AG08396 (cell line): ENCODE measurements at regions not wholly inside any gene's neighbourhood (a gene's known extent, or its start where the extent isn't known, plus 50 kb on each side); places are given as distances from the start of the nearest gene placed in this dataset.
"Not testable (repeated sequence)": the region's sequence is repeated elsewhere in the genome, so short reads cannot be mapped to it uniquely, and the experiment has no call there.

ENCODE experiments used
- DNase-seq: peaks from one replicate; pipeline ENCODE4 v3.0.0; 2012; ENCODE audit warnings: low spot score, mixed read lengths

DNA sequence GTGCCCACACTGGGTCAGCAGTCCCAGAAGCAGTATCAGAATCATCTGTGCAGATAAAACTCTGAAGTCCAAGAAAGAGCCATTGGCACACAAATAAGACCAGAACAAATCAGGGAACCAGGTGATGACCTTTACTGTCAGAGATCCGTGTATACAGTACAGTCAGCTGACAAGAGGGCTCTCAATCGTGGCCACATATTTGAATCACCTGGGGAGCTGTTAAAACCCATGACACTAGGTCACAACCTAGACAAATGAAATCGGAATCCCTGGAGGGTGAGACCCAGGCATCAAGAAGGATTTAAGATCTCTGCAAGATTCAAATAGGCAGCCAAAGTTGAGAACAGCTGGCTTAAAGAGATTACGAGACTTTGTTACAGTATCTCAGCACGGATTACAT is 807.1 kb downstream of the RNF144A start:
- no peak for DNase-seq

DNA sequence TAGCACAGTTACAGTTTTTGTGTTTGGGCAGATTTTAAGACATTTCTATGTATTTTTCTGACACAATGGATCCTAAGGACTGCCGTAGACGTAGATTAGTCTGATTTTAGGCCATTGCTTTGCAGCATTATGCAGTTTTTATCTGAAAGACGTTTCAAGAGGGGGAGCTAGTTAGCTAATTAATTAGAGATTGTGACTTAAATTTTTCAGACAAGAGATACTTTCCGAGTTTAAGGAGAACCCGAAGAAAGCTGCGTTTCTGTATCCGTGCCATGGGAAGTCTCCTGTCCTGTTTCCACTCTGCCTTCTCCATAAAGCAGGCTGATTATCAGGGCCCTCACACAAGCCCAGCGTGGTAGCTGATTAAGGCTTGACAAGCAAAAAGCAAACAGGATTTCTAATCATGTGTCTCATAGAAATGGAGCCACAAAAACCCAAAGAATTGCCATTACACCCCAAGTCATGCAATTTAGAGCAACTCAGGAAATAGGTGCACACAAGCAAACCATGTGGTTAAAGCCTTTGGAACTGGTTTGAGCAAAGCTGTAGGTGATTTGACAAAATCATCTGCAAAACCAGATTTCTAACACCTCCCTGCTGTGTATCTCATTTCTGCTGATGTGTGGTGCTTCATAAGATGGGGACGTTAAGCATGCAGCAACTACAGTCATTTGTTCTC is 808.1 kb downstream of the RNF144A start:
- DNase-seq: peak; percentile 10

DNA sequence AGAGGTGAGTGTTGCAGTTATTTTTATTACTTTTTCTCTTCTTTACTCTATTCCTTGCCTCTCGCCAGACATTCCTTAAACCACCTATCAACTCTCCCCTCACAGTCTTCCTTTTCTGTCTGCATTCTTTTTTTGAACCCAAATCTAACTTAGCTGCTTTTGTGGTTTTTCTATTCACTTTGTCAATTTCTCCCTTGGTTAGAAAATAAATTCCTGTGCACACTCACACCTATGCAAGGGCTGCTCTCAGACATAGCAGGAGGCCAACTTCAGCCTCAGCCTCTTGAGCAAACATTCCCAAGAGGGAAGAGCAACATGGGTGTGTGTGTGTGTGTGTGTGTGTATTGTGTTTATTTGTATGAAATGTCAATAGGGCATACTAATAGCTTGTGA is 808.6 kb downstream of the RNF144A start:
- no peak for DNase-seq

DNA sequence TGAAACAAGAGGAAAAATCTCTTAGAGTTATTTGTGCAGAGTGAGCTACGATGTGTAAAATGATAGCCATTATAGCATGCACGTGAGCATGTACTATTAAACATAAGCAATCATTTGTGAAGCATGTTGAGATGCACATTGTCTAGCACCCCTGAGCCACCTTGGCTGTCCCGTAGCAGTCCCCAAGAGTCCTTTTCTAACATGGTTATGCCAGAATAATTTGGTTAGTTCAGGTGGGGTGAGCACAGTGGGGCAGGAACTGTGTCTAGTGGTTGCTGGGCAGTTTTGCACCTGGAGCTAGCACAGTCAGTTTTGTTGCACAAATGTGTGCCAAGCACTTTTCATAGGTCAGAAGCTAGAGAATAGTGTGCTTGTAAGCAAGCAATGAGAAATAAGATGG is 809.8 kb downstream of the RNF144A start:
- DNase-seq: no peak

DNA sequence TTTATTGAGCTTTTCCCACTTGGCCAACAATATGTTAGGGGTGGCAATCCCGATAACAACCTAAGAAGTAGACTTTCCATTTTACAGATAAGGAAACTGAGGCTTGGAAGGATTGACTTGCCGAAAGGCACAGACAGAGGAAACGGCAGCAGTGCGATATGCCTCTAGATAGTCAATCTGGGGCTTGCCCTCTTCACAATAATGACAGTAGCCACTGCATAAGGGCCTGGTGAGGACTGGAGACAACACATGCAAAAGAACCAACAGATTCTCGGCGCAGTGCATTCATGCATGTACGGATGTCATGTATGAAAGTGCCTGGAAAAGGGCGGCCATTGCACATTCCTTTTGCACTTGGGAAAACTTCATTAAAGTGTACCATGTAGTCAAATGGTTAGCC is 811.2 kb downstream of the RNF144A start:
- DNase-seq: no peak

DNA sequence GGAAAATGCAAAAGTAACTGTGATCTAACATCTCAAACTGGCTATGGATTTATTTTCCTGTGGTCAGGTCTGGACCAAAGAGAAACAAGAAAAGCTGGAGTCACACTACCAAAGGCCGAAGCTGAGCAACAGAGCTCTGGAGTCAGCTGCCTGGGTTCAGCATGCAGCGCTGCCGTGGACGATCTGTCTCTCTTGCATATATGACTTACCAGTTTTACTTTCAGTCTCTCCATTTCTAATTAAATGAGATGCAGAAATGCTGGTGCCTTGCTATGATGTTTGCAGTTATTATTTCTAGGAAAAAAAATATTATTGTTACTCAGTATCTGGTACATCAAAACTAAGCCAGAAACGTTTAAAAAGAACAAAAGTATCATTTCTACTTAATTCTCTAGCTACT is 813.2 kb downstream of the RNF144A start:
- no peak for DNase-seq

DNA sequence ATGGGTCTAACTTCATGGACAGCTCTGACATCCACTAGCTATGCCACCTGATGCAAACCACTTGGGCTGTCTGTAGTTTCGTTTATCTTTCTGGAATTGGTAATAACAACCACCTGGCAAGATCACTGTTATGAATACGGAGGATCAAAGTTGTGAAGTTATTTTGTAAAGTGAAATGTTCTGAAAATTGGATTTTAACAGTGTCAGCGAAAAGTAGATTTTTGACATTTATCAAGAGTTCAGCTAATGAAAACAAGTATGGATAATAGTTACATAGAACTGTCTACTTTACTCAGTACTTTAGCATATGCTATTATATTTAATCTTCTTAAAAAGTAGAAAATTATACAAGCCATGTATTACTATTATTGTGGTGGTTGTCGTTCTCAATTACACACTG is 813.8 kb downstream of the RNF144A start:
- DNase-seq: no peak

DNA sequence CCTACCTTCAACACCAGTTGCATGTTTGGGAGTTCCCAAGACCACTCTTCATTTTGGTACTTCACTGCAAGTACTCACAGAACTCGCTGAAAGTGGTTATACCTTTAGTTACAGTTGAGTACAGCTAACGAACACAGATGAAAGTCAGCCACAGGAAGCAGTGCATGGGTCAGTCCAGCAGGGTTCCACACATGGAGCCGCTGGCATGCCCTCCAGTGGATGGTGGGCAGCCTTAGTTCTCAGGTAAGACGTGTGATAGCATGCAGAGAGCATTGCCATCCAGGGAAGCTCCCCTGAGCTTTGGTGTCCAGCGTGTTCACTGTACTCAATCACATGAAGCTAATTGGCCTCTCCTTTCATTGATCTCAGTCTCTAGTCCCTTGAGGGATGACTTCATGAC is 815.3 kb downstream of the RNF144A start:
- no peak for DNase-seq

DNA sequence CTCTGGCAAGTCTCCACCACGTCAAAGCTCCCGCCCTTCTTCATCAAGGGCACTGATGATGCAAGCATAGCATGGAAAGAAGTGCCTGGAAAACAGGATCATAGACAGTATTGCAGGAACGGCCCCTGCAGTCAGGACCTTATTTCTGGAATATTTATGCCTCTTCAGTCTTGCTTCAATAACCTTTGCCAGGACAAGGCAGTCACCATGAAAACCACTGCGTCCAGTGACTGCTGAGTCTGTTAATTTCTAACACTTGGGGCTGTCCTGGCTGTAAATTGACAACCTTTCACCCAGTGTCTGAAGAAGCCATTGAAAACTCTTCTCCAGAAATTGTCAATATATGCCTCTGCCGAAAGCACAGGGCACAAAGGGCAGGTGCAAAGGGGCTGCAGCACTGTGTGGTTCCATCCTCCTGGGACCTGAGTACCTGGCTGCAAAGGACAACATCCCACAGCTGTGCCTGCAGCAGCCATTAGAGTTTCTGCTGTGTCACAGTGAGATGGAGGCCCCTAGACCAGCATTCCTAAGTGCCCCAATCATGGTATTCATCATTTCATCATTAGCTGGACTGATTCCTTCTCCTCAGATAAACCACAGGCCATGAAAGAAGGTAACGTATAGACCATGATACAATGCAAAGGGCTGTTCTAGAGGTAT is 819.6 kb downstream of the RNF144A start:
- peak; percentile 18 for DNase-seq

DNA sequence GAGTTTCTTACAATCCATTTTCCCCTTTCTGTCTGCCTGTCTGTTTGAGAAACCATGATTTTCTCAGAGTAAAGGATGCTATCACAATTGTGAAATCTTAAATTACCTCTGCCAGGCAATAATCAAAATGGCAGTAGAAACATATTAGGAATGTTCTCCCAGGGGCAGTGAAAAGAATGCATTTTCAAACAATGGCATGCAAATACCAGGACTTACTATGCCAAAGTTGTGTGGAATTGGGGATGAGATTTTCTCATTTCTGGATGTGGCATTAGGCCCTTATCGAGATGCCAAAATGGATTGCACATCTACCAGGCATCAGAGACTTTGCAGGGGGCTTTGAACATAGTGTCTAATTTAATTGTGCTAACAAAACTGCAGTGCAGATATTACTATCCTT is 821.4 kb downstream of the RNF144A start:
- no peak for DNase-seq

DNA sequence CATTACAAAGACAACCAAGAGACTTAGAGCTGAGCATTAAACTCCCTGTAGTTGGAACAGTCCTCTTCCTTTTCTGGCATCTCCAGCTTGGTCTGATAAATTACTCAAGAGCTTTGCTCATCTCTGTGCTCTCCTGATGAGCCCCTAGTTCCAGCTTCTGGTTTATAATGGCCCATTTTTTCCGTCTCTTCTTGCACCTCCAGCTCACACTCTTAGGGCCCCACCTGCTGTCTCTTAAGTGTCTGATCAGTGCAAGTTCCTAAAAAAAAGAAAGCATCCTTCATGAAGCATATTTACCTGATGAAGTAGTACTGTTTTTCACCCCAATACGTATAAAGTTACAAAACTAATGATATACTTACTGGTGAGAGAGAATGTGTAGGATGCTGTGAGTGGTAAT is 822.9 kb downstream of the RNF144A start:
- no peak for DNase-seq

DNA sequence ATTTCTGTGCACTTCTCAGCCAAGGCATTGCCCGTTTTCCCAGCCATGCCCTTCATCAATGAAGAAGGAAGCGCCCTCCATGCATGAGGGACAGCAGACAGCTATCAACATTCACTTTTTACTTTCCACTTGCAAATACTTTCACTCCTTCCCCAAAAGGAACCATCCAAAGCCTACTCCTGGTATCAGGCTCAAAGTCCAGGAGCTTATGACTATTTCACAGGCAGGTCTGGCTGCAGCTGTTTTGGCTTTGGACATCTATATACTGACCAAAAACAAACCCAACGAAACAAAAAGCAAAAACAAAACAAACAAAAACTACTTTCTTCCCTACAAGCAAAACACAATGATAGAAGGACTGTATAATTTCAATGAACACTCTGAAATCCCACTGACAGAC is 825.1 kb downstream of the RNF144A start:
- no peak for DNase-seq

DNA sequence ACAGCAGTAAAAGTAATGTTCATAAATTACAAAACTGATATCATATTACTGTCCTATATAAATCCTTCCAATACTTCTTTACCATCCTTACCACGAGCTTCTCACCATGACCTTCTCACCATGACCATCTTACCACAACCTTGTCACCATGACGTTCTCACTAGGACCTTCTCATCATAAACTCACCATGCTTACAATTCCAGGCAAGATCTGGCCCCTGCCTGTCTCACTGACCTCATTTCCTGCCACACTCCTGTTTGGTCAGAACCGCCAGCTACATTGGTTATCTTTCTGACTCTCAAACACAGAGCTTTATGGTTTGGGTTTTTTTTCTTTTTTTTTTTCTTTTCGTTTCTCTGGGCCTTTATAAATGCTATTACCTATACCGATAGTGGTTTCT is 827.6 kb downstream of the RNF144A start:
- no peak for DNase-seq

DNA sequence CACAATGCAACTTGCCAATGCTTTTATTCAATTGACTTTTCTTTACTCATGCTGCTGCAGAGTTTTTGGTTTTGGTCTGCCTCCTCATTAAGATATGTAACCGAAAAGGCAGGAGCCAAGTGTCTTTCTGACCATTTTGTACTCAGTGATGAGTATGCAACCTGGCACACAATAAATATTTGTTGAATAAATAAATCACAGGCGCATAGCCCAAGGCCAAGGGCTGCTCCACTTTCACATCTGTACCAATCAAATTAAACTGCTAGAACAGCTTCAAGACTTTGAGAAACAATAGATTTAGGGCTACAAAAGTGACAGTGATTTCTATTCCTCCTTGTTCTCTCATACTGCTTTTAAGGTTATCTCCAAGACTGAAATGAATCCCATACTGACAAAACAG is 828.2 kb downstream of the RNF144A start:
- no peak for DNase-seq

DNA sequence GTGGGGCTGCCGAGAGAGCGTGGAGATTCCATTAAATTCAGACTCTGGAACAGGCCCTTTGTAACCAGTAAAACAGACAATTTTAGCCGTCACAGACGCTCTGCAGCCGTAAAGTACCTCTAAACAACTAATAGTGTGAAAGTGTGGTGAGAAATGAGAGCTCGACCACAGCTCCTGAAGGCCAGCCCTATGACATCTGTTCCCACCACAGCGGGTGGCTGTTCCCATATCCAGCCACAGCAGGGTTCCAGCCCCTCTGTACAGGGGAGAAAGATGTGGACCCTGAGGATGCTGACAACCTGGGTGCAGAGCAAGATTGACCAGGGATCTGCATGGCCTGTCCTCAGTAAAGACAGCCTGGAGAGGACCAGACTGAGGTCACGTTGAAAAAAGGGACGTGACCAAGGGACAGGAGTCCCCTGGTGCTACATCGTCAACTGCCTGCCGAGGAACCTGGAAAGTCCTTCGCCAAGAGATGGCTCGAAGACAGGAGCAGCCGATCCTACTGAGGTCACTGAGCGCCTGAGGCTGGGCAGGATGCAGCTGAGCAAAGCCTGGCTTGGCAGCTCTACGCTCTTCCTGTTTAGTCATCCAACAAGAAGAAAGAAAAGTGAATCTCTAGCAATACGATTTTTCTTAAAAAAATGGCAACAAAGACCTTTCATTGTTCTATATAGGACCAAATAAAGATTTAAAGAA is 831.7 kb downstream of the RNF144A start:
- DNase-seq: no peak

DNA sequence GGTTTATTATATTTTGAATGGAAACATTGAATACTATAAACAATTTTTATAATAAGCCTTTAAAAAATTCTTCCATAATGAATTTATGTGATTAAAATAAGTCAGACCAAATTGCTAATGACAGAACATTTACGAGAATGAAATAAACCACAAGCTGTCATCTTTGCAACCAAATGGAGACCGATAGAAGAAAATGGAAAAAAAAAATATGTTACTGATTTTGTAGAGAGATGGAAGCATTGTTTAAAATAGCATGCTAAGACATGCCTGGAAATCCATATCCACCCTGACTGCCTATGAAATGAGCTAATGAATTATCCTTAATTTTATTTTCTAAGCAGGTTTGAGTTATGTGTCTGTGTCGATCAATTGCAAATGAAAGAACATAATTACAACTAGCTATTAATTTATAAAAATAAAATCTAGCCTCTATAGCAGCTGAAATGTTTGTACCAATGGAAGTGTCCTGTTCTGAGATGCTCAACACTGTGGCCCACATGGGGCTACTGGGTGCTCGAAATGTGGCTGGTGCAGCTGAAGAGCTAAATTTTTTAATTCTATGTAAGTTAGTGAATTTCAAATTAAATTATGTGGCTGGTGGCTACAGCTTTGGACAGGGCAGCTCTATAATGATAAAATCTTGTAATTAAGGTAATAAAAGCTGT is 832.8 kb downstream of the RNF144A start:
- no peak for DNase-seq

DNA sequence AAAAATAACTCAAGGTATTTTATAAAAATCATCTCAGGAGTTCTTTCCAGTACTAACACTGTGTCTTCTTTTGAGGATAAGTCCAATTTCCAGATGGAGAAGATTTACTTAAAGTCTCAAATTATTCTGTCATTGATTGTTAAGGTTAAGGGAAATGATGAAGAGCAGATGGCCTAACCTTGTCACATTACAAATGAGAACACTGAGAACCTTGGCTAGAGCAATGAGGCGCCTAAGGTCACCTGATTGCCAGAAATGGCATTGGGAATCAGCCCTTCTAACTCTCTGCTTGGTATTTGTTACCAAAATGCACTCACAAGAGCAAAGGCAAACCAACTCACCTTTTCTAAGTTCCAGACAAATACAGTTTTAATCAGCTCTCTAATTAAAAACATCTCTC is 835.1 kb downstream of the RNF144A start:
- no peak for DNase-seq

DNA sequence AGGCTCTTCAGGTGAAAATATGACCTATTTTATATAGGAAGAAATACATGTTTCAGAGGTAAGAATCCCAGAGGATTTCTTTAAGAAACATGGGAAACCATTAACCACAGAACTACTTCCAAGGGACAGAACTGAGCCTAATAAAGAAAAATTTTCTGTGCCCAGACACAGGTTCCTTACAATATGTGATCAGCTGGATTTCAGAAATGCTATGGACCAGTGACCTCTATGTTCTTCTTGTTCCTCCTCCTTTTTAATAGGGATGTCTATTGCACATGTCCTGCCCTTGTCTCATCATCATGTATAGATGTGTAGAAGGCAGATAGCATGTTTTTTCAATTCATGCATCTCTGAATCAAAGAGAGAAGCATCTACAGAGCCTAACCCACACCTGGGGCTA is 836.6 kb downstream of the RNF144A start:
- no peak for DNase-seq

DNA sequence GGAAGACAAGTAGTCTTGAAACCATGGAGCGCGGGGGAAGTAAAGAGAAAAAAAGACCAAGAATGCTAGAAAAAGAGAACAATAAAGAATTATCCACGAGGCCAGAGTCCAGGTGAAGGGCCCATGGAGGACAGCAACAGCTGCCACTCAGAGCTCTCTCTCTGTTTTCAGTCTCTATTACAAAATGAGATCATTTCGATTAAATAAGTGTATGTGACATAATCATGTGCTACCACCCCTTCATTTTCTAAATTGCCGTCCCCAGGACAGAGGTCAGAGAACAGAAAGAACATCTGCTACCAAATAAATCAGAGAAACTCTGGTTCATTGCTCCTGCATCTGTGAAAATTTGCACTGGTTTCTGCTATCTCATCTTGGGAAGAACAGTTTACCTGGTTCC is 838.7 kb downstream of the RNF144A start:
- DNase-seq: no peak

DNA sequence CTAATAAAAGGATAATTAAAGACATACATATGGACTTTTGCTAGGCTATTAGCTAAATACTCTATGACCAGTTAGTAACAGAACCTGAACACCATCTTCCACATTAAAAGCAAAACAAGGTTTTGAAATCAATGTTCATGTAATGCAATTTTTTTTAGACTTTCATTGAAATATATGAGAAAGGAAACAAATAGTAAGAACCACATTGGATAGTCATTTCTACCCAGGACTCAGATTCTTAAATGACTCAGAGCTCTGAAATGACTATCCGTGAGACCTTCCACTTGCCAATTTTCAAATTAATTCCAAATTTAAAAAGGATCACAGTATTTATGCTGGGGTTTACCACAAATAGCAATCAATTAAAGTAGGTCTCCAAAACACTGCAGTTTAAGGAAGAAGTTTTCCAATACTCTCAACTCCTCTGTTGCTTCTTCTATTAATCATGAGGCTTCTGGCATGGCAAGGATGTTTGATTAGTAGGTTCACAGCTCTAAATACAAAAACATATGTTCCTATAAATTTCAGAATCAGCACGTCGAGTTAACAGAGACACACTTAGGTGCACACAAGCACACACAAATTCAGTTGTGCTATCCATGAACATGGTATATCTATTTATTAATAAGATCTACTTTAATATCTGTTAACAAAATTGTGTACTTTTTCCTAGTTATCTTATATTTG is 841.0 kb downstream of the RNF144A start:
- DNase-seq: no peak

DNA sequence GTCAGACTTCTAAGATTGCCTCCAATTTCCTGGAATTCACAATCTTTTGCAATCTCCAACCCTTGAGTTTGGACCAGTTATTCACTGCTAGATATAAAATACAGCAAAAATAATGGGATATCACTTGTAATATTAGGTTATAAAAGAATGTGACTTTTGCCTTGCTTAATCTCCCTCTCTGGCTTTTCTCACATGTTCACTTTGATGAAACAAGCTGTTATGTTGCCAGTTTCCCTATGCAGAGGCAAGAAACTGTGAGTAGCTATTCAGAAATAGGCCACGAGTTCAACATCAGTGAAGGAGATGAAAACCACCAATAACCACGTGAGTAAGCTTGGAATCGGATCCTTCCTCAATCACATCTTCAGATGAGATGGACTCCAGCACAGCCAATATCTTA is 842.7 kb downstream of the RNF144A start:
- DNase-seq: no peak

DNA sequence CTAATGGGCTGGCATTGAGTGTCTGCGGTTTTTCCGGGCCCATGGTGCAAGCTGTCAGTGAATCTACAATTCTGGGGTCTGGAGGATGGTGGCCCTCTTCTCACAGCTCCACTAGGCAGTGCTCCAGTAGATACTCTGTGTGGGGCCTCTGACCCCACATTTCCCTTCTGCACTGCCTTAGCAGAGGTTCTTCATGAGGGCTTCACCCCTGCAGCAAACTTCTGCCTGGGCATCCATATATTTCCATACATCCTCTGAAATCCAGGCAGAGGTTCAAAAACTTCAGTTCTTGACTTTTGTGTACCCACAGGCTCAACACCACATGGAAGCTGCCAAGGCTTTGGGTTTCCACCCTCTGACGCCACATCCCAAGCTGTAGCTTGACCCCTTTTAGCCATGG is 846.2 kb downstream of the RNF144A start:
- not testable (repeated sequence) for DNase-seq
